ENCODE measurements at regions not wholly inside any gene's neighbourhood (a gene's known extent, or its start where the extent isn't known, plus 50 kb on each side); places are given as distances from the start of the nearest gene placed in this dataset.

- no peak for TF ChIP-seq CTCF (IDR thresholded peaks at IDR 0.05)
- no peak for TF ChIP-seq EP300 (IDR thresholded peaks at IDR 0.05)
- TF ChIP-seq POLR2A (IDR thresholded peaks at IDR 0.05; ENCODE audit: low read depth) = no peak
- no peak for TF ChIP-seq POLR2AphosphoS5 (IDR thresholded peaks at IDR 0.05)
These were observed 404.5 kb upstream of the LARGE1 start for GRCh38 chr22:34324763-34325162.
